GM18502 (cell line): ENCODE measurements at regions not wholly inside any gene's neighbourhood (a gene's known extent, or its start where the extent isn't known, plus 50 kb on each side); places are given as distances from the start of the nearest gene placed in this dataset.
A peak's percentile ranks its signal among the peaks of the same experiment; 100 is the strongest.

Experiments
- ATAC-seq: cut with Tn5 transposase; IDR thresholded peaks from one replicate; pipeline ENCODE4 v1.9.1; 2021; ENCODE audit warnings: mild to moderate bottlenecking; ENCODE audit not compliant: unreplicated experiment, poor library complexity

- no peak for ATAC-seq
Measured at GRCh38 chr21:35672313-35672712, 388.0 kb downstream of the SETD4 start.

DNA sequence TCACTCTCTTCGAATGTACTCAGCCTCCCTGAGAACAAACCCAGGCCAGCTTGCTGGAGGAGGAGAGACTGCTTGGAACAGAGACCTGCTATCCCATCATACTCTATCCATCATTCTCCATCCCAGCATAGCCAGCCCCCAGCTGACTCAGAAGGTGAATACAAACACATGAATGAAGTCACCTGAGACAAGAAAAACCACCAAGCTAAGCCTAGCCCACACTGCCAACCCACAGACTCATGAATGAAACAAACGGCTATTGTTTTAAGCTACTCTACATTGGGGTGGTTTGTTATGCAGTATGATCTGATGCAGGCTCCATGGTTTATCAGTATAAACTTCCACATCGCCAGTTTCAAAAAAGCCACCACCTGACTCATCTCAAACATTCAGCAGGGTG lies 395.6 kb downstream of the SETD4 start:
- ATAC-seq, result peak; percentile 50

DNA sequence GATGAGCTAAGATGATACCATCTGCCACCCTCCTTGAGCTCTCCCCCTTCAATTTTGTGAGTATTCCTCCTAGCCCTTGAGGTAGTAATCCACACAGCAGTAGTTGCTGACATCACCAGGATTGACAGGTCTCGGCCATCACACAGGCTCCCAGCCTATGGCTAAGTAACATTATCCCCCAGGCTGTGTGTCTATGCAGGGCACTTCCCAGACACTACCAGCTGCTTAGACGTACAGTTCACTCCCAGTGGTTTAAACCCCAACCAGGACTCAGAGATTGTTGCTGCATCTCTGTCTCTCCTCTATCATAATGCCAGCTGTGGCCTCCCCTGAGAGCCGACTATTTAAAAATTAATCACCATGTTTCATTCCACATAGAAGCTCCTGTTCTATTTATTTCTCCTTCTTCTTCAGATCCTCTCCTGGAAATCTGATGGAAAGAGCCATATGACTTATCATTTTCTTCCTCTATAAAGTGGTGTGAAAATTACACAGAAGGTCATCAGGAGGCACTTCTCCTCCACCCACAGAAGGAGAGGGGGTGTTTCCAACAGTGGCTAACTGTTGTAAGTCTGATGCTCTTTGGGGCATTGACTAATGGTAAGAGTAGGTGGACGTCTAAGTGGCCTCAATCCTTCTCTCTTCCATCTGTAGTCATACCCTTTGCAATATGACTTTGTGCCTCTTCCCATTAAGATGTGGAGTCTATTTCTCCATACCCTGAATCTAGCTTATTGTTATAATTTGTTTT lies 396.3 kb downstream of the SETD4 start:
- ATAC-seq, result no peak

- ATAC-seq, result no peak
Measured at GRCh38 chr21:35658242-35658641, 402.1 kb downstream of the SETD4 start.

DNA sequence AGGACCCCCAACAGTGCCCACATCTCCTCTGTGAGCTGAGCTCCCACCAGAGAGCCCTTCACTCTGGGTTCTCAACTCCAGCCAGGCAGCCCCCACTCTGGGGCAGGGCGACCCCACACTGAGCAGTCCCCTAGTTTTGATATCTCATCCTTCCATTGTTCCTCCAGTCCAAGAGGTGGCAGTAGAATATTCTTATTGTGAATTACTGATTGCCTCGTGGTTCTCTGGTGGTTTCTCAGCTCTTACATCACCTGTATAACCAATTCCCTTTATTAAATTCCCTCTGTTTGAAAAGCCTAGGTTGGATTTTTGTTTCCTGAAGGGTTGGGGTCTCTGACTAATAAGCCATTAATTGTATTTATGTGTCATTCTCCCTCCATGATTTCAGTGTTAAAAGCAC lies 407.5 kb downstream of the SETD4 start:
- ATAC-seq, result no peak

DNA sequence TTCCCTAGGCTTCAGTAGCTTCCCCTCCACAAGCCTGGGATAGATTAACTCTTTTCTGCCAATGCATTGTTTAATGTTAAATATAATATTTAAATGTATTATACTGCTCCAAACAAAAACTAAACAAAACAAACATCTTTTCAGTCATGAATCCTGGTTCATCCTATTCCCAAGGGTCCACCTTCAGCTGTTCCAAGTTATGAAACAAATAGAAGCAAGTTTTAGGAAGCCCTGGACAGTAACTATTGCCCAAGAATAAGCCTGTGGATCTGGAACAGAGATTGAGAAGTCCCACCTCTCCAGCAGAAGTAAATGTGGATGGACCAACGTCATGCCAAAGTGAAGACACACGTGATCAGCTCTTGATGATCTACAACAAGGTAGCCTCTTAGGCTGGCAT lies 408.1 kb downstream of the SETD4 start:
- no peak for ATAC-seq

GRCh38 chr21:35651196-35651595 lies 409.1 kb downstream of the SETD4 start:
- no peak for ATAC-seq

DNA sequence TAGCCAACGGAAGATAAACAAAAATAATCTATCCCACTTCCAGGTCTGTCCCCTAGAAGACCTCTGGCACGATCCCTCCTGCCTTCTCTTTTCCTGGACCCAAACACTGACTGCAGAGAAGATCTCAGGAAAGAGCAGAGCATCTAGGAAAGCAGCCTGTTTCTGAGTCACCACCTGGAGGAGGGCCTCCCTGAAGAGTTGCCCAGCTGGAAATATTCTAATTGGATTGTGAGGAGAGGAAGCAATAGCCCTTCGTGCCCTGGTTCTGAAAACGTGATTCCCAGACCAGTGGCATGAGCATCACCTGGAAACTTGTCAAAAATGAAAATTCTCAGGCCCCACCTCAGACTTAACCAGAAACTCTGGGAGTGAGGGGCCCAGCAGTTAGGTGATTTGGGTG lies 411.1 kb downstream of the SETD4 start:
- no peak for ATAC-seq

GRCh38 chr21:35648512-35648911 lies 411.8 kb downstream of the SETD4 start:
- no peak for ATAC-seq

GRCh38 chr21:35646606-35647005 lies 413.7 kb downstream of the SETD4 start:
- ATAC-seq, result no peak

- ATAC-seq, result no peak
Measured at GRCh38 chr21:35645991-35646390, 414.3 kb downstream of the SETD4 start.

DNA sequence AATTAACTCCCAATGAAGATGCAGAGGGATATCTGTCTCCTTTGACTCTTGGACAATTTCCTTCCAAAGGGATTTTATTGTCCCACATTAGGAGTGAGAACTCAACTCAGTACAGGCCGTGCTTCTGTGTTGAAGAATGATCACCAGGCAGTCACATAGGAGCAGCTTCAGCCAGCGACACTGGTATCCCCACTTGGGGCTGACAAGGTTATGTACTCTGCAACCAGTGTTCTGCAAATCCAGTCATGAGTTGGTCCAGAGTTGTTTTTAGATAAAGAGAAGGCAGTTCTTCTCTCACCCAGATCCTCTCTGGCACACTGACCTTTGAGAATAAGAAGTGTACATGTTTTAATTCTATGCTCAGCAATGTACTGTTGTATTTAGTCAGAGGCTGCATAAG lies 415.8 kb downstream of the SETD4 start:
- no peak for ATAC-seq

DNA sequence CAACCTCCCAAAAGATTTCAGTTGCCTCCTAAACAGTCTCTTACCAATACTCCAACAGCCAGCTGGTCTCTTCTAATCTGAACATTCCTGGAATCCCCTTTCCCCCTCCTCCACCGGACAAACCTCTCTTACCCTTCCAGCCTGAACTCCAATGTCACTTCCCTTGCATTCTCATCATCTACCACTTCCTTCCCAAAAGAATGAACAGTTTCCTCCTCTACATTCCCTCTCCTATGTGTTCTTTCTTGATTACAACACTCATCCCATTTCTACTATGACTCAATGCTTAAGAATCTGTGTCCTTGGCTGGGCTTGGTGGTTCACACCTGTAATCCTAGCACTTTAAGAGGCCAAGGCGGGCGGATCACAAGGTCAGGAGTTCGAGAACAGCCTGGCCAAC lies 417.1 kb downstream of the SETD4 start:
- no peak for ATAC-seq

DNA sequence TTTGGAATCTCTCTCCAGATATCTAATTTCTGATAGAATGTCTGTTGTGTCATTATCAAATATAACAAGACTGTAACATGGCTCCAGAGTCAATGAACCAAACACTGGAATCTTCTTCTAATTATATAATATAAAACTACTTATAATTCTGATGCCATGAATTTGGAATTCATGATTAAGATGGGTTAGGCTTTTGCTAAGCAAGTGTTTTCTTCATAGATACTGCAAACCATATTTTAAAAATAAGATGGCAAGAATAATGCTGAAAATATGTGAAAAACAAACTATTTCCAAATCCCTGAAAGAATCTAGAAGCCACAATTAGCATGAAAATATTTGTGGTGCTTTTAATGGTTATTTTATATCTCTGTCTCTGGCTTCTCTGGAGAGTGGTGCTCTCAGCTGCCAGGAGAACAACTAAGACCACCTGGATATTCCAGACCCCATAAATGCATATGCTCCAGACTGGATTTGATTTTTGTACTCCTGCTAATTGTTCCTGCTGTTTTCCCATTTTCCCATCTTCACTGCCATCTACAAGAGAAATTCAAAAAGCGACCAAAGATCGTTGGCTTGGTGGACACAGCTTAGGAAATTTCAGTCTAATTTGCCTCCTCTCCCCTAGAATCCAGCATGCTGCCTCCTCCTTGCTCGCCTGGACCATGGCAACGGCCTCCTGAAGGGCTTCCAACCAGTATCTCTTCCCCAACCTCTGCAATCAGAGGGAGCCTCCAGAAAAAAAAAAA lies 418.9 kb downstream of the SETD4 start:
- ATAC-seq, result no peak

DNA sequence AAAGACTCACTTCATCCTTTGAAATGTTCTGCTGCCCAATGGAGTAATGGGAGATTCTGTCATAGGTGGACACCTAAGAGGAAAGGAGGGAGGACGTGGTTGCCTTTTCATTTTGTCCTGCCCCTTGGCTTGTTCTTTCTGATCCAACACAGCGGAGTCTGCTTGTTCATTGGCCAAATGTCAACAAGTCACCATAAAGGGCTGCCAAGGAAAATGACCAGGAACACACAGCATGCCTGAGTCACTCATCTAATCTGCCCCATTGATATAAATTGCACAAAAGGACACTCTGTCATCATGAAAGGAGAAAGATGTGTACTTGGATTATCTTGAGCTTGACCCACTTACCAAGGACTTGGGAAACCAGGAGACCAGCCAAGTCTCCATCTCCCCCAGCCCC lies 422.9 kb downstream of the SETD4 start:
- no peak for ATAC-seq

DNA sequence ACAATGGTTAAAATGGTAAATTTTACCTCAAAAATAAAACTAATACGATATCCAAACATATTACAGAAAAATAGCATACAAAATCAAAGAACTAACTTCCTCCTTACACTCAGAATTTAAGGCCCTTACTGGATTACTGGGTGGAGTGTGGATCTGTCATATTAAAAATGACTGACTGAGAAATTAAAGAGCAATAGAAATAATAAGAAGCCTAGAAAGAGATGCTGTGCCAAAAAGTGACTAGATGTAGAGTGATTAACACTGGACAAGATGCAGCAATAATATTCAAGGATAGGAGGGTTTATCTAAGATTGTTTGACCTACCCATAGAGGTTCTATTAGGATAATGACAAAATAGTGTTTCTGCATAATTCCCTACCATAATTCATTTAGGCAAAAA lies 424.3 kb downstream of the SETD4 start:
- ATAC-seq, result no peak

GRCh38 chr21:35635261-35635660 lies 425.1 kb downstream of the SETD4 start:
- no peak for ATAC-seq

DNA sequence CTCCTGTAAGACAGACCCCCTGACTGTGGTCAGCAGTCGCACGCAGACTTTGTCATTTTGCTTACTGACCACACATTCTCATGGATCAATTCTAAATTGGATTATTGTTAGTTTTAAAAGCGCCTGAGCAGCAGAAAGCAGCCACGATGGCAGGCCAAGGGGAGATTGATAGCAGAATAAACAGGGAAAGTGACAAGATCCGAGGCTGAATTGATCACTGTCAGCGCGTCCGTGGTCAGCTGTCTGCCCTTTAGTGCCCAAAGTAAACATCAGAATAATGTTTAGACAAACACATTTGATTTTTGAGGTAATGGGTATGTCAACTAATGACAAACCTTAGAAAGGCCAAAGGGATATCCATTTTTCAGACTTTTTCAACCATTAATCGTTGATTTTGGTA lies 426.8 kb downstream of the SETD4 start:
- no peak for ATAC-seq

- no peak for ATAC-seq
Measured at GRCh38 chr21:35632711-35633110, 427.6 kb downstream of the SETD4 start.

GRCh38 chr21:35628316-35628715 lies 432.0 kb downstream of the SETD4 start:
- ATAC-seq, result no peak

DNA sequence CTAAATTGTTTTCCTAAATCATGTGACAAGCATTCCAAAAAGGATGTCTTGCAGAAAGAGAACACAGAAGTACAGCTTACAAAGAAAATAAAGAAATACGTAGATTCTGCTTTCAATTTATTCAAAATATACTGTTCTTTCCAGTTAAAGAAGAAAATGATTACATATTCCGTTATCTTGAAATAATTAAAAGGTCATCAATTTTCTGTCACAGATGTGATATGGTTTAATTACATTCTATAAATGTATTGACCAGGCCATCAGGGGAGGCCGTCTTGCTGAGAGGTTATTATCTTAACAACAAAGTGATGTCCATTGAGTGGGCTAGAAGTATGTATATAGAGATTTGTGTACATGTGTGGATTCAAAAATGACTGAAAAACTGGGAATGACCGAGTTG lies 432.9 kb downstream of the SETD4 start:
- ATAC-seq, result no peak

- ATAC-seq, result no peak
Measured at GRCh38 chr21:35625576-35625975, 434.8 kb downstream of the SETD4 start.
